Activated CD8-positive, alpha-beta T cell treated with anti-CD3 and anti-CD28 coated beads for 36 hours (primary cell): ENCODE measurements at regions not wholly inside any gene's neighbourhood (a gene's known extent, or its start where the extent isn't known, plus 50 kb on each side); places are given as distances from the start of the nearest gene placed in this dataset.

Source experiments
- ATAC-seq: fragments of 200-7000 bp; cut with Tn5 transposase; one replicate; pipeline ENCODE4 v1.10.0; 2021; ENCODE audit warnings: mild to moderate bottlenecking, moderate library complexity
- CTCF ChIA-PET: fragments of 350-600 bp; sonication (Branson Sonifier 250); formaldehyde crosslinking; loops from one replicate; lab custom pipeline; 2021; ENCODE audit warnings: antibody characterized with exemption; lab: Charles Lee
- POLR2A ChIA-PET: fragments of 350-600 bp; sonication (Branson Sonifier 250); formaldehyde crosslinking; loops from one replicate; lab custom pipeline; 2021; ENCODE audit warnings: antibody characterized with exemption; lab: Charles Lee
- DNase-seq: peaks from one replicate; pipeline ENCODE4 v3.0.0-alpha.2; 2020
- H3K27ac Mint-ChIP-seq: one replicate; pipeline ENCODE4 v1.8.0; 2021; ENCODE audit warnings: mild to moderate bottlenecking, mixed read lengths
- H3K27me3 Mint-ChIP-seq: one replicate; pipeline ENCODE4 v1.8.0; 2021; ENCODE audit warnings: mixed read lengths
- H3K36me3 Mint-ChIP-seq: one replicate; pipeline ENCODE4 v1.8.0; 2021; ENCODE audit warnings: low read depth, mixed read lengths
- H3K4me1 Mint-ChIP-seq: one replicate; pipeline ENCODE4 v1.8.0; 2021; ENCODE audit warnings: low read depth, mixed read lengths
- H3K4me3 Mint-ChIP-seq: one replicate; pipeline ENCODE4 v1.8.0; 2021; ENCODE audit warnings: mild to moderate bottlenecking, moderate library complexity, mixed read lengths
- H3K9me3 Mint-ChIP-seq: one replicate; pipeline ENCODE4 v1.8.0; 2021; ENCODE audit warnings: mixed read lengths
- intact Hi-C: fragments of 100-400 bp; cut with micrococcal nuclease; formaldehyde crosslinking; loops from one replicate; pipeline ENCODE4 v1.10.0; 2022
- TF ChIP-seq, protein P1 (sequence below): fragments of 200-600 bp; IDR thresholded peaks from one replicate; pipeline ENCODE4 v1.8.0; 2022; ENCODE audit warnings: antibody characterized with exemption, mild to moderate bottlenecking

GRCh38 chr14:60356906-60357550, 108.0 kb downstream of the PPM1A start:
- Mint-ChIP-seq H3K27me3 (peaks cover 2% of the 10 kb centered on the region), H3K9me3 (no peaks in the 10 kb centered on the region), H3K36me3 (no peaks in the 10 kb centered on the region), H3K4me3 (no peak overlapping the region), H3K4me1 (no peaks in the 10 kb centered on the region), H3K27ac (no peak overlapping the region)
- intact Hi-C loops = no loop called here
- DNase-seq = no peak
- CTCF ChIA-PET = no interaction called here
- TF ChIP-seq, protein P1, sequence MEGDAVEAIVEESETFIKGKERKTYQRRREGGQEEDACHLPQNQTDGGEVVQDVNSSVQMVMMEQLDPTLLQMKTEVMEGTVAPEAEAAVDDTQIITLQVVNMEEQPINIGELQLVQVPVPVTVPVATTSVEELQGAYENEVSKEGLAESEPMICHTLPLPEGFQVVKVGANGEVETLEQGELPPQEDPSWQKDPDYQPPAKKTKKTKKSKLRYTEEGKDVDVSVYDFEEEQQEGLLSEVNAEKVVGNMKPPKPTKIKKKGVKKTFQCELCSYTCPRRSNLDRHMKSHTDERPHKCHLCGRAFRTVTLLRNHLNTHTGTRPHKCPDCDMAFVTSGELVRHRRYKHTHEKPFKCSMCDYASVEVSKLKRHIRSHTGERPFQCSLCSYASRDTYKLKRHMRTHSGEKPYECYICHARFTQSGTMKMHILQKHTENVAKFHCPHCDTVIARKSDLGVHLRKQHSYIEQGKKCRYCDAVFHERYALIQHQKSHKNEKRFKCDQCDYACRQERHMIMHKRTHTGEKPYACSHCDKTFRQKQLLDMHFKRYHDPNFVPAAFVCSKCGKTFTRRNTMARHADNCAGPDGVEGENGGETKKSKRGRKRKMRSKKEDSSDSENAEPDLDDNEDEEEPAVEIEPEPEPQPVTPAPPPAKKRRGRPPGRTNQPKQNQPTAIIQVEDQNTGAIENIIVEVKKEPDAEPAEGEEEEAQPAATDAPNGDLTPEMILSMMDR = no peak
- ATAC-seq = no peak
- POLR2A ChIA-PET = no interaction called here

DNA sequence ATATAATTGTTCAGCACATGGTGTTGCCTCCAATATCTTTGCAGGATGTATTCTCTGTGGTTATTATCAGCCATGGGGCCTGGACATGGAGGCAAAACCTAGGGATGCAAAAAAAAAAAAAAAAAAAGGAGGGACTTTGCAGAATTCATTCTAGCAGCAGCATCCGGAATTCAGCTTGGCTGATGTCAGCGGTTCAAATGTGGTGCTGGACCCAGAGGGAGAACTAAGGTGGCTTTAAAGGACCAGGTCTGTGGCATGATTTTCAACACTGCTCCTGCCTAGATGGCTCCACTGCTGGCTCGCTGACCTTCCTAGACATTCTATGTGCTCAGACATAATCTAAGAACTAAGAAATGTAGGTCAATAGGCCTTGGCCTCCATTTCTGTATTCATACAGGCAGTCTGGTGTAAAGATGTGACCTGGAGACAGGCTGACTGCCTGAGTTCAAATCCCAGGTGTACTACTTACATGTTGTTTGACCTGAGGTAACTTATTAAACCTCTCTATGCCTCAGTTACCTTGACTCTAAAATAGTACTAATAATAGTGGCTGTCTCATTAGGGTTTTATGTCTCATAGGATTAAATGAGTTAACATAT, 108.6 kb downstream of the PPM1A start:
- no peaks in the 10 kb centered on the region for H3K4me1 Mint-ChIP-seq
- TF ChIP-seq, protein P1 = no peak
- no peaks in the 10 kb centered on the region for H3K36me3 Mint-ChIP-seq
- ATAC-seq = no peak
- no peaks in the 10 kb centered on the region for H3K9me3 Mint-ChIP-seq
- intact Hi-C loops = no loop called here
- H3K27me3 Mint-ChIP-seq = peaks cover 4% of the 10 kb centered on the region
- no peak for DNase-seq
- H3K4me3 Mint-ChIP-seq = no peak overlapping the region
- H3K27ac Mint-ChIP-seq = no peak overlapping the region
- ChIA-PET CTCF (interaction anchor here (1.0 to 3.9 kb wide), 2 partner anchors 8 to 10 kb away, joined by 3 to 18 read pairs; no protein-coding TSS in a partner anchor), POLR2A (no interaction called here)

- no peak for DNase-seq
- H3K9me3 Mint-ChIP-seq = no peaks in the 10 kb centered on the region
- no peak overlapping the region for H3K27ac Mint-ChIP-seq
- intact Hi-C loops = no loop called here
- TF ChIP-seq, protein P1 = no peak
- peaks cover 13% of the 10 kb centered on the region for H3K27me3 Mint-ChIP-seq
- ATAC-seq = no peak
- CTCF ChIA-PET = interaction anchor here (3.9 kb wide), 1 partner anchor 13 kb away, joined by 15 read pairs; no protein-coding TSS in a partner anchor
- no peaks in the 10 kb centered on the region for H3K36me3 Mint-ChIP-seq
- no peak overlapping the region for H3K4me3 Mint-ChIP-seq
- no peaks in the 10 kb centered on the region for H3K4me1 Mint-ChIP-seq
- POLR2A ChIA-PET = no interaction called here
Measured at GRCh38 chr14:60363275-60363674, 114.3 kb downstream of the PPM1A start.

DNA sequence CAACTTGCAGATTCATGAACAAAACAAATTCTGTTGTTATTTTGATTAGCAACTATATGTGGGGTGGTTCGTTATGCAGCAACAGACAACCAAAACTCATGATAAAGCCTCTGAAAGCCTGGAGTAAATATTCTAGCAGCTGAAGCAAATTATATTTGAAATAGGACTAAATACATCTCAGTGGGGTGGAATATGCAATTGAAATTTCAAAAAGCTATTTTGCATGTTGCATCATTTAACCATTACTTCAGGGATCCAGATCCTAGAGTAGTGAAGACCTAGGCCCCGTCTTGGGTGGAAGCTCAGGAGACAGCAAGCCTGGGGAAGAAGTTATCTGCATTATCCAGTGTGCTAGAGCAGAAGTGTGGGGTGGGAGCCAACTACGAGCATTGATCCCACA, 114.7 kb downstream of the PPM1A start:
- H3K27me3 Mint-ChIP-seq = peaks cover 13% of the 10 kb centered on the region
- TF ChIP-seq, protein P1 = no peak
- H3K4me1 Mint-ChIP-seq = no peaks in the 10 kb centered on the region
- ChIA-PET POLR2A (no interaction called here), CTCF (interaction anchor here (3.9 kb wide), 1 partner anchor 14 kb away, joined by 15 read pairs; no protein-coding TSS in a partner anchor)
- DNase-seq (no peak), ATAC-seq (no peak)
- no peaks in the 10 kb centered on the region for H3K36me3 Mint-ChIP-seq
- no peak overlapping the region for H3K27ac Mint-ChIP-seq
- H3K4me3 Mint-ChIP-seq = no peak overlapping the region
- intact Hi-C loops = no loop called here
- H3K9me3 Mint-ChIP-seq = no peaks in the 10 kb centered on the region

DNA sequence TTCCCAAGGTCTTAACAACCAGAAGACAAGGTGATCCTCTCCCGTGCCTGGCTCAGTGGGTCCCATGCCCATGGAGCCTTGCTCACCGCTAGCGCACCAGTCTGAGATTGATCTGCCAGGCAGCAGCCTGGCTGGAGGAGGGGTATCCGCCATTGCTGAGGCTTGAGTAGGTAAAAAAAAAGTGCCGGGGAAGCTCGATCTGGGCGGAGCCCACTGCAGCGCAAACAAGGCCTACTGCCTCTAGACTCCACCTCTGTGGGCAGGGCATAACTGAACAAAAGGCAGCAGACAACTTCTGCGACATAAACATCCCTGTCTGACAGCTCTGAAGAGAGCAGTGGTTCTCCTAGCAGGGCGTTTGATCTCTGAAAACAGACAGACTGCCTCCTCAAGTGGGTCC, 104.0 kb downstream of the C14orf39 start:
- Mint-ChIP-seq H3K9me3 (no peaks in the 10 kb centered on the region), H3K27ac (no peak overlapping the region), H3K4me3 (no peak overlapping the region), H3K4me1 (no peaks in the 10 kb centered on the region), H3K36me3 (no peaks in the 10 kb centered on the region), H3K27me3 (peaks cover 24% of the 10 kb centered on the region)
- ChIA-PET POLR2A (no interaction called here), CTCF (no interaction called here)
- TF ChIP-seq, protein P1 = no peak
- DNase-seq = no peak
- ATAC-seq = no peak
- intact Hi-C loops = no loop called here
